ENCODE measurements at regions not wholly inside any gene's neighbourhood (a gene's known extent, or its start where the extent isn't known, plus 50 kb on each side); places are given as distances from the start of the nearest gene placed in this dataset.

DNA sequence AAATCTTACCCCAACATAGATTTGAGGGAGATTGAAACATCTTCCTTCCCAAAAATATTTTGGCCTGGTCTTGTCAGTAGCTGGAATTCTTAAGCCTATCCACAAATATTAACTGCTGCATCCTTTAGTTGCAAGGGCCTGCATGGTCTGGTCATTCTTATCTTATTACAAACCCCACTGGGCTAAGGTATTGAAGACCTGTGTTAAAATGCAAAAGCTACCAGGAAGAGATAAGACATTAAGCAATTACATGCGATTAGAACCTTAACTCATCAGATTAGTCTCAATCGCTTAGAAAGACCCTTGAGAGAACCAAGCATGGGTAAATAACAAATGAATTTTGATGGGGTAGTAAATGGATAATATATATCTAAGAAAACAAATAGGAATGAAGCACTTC is 426.6 kb downstream of the FRK start:
- Histone ChIP-seq H2BK12ac (ENCODE audit: low read depth, low read length) (no peak overlapping the region), H3K79me2 (ENCODE audit: control insufficient read depth in 1 of 2, insufficient read depth in 2 of 2, low read length in 2 of 2) (no peaks in the 10 kb centered on the region), H3K27me3 (replicated peaks in 1 of 4; ENCODE audit: control insufficient read depth in 3 of 4, extremely low read depth in 1 of 4, insufficient read depth in 3 of 4, low read length in 3 of 4) (no peaks in the 10 kb centered on the region), H2BK5ac (ENCODE audit: low read depth, low read length) (no peak overlapping the region), H3K56ac (replicated peaks; ENCODE audit: insufficient read length, low read depth, low read length) (no peak overlapping the region), H3K9me3 (ENCODE audit: insufficient read depth in 2 of 2, low read depth in 1 of 2, low read length in 1 of 2) (no peaks in the 10 kb centered on the region), H4K5ac (ENCODE audit: insufficient read length, low read depth, low read length) (no peak overlapping the region), H2AFZ (ENCODE audit: low read length) (no peak overlapping the region), H2BK120ac (replicated peaks; ENCODE audit: low read depth, low read length) (no peak overlapping the region), H2AK5ac (ENCODE audit: low read depth, low read length) (no peak overlapping the region), H3K27ac (ENCODE audit: low read depth, low read length) (no peak overlapping the region), H4K91ac (replicated peaks; ENCODE audit: insufficient read length, low read length) (no peak overlapping the region), H3K23me2 (ENCODE audit: low read depth, low read length) (no peaks in the 10 kb centered on the region), H3K4me3 (ENCODE audit: extremely low read depth in 1 of 4, insufficient read depth in 2 of 4, low read depth in 3 of 4, low read length in 4 of 4) (no peak overlapping the region), H3K9ac (replicated peaks in 1 of 4; ENCODE audit: extremely low read depth in 1 of 4, low read depth in 3 of 4, low read length in 3 of 4) (no peak overlapping the region), H2BK15ac (ENCODE audit: low read length) (no peak overlapping the region), H3K4me2 (ENCODE audit: insufficient read depth in 1 of 2, low read depth in 2 of 2, low read length in 2 of 2) (no peak overlapping the region), H3K4ac (replicated peaks; ENCODE audit: insufficient read length, low read depth, low read length) (no peak overlapping the region), H4K20me1 (replicated peaks in 1 of 2; ENCODE audit: control insufficient read depth in 1 of 2, insufficient read depth in 2 of 2, low read length in 2 of 2) (no peaks in the 10 kb centered on the region), H3K18ac (ENCODE audit: extremely low read depth, low read length) (no peak overlapping the region), H3K23ac (ENCODE audit: insufficient read length) (no peak overlapping the region), H3K79me1 (ENCODE audit: low read depth, low read length) (no peaks in the 10 kb centered on the region), H4K8ac (ENCODE audit: extremely low read depth, insufficient read depth, low read length) (no peak overlapping the region), H3K14ac (ENCODE audit: insufficient read length) (no peak overlapping the region), H3K36me3 (ENCODE audit: control insufficient read depth in 2 of 4, insufficient read depth in 4 of 4, low read length in 3 of 4) (no peaks in the 10 kb centered on the region), H3K4me1 (replicated peaks in 1 of 4; ENCODE audit: control insufficient read depth in 3 of 4, insufficient read depth in 4 of 4, low read length in 3 of 4) (no peaks in the 10 kb centered on the region), H2BK20ac (ENCODE audit: low read length) (no peak overlapping the region)
- no peak for TF ChIP-seq TAF7 (optimal IDR thresholded peaks at IDR 0.05; ENCODE audit: borderline replicate concordance, low read depth, low read length)
- no peak for TF ChIP-seq POU5F1 (IDR thresholded peaks at IDR 0.05; ENCODE audit: low read depth, low read length)
- no peak for TF ChIP-seq SIX5 (IDR thresholded peaks at IDR 0.05; ENCODE audit: low read depth, low read length)
- TF ChIP-seq CHD1 (IDR thresholded peaks at IDR 0.05; ENCODE audit: low read depth, low read length): no peak
- TF ChIP-seq GABPA (IDR thresholded peaks at IDR 0.05; ENCODE audit: borderline replicate concordance, insufficient read depth, low read length): no peak
- no peak for TF ChIP-seq RBBP5 (IDR thresholded peaks at IDR 0.05; ENCODE audit: borderline replicate concordance, low read depth, low read length)
- no peak for TF ChIP-seq BCL11A (IDR thresholded peaks at IDR 0.05; ENCODE audit: low read depth in 2 of 2, low read length in 2 of 2)
- TF ChIP-seq RNF2 (IDR thresholded peaks at IDR 0.05; ENCODE audit: borderline replicate concordance, low read depth, low read length, missing control alignments, poor library complexity, severe bottlenecking): no peak
- ChIA-PET POLR2A (ENCODE audit: partially characterized antibody) (no interaction called here), CTCF (ENCODE audit: partially characterized antibody) (no interaction called here)
- DNase-seq (ENCODE audit: low read depth in 1 of 2, low spot score in 2 of 2): no peak
- FAIRE-seq: no peak
- WGBS, 2 experiments (ENCODE audit: extremely low coverage in 1 of 2, insufficient coverage in 1 of 2, insufficient read length in 1 of 2, insufficient replicate concordance in 2 of 2, low coverage in 1 of 2, low lambda C conversion rate in 2 of 2, missing lambda C conversion rate in 1 of 2): 65% methylated on average over 2 of the region's 2 CpGs; no CpG with 5 or more reads in 1 of the 2 experiments
